ENCODE measurements at regions not wholly inside any gene's neighbourhood (a gene's known extent, or its start where the extent isn't known, plus 50 kb on each side); places are given as distances from the start of the nearest gene placed in this dataset.

DNA sequence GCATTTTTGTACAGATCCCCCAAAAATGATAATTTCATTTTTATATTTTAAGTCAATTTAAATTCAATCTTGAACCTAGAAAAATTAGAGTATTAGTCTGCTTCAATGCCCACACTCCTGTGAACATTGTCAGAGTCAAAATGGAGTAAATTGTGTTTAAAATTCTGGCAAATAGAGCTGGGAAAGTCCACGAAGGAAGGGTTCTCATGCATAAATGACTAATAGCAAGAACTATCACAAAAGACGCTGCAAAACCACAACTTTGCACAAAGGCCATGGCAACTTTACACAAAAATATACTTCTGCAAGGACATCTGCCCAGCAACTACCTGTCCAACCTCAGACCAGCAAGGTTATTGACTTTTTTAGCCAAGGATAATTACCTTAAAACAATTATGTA is 203.2 kb upstream of the SMLR1 start:
- Histone ChIP-seq H3K36me3 (ENCODE audit: control insufficient read depth, insufficient read depth, low read length) (no peaks in the 10 kb centered on the region), H3K27me3 (ENCODE audit: control insufficient read depth, insufficient read depth, low read length) (no peaks in the 10 kb centered on the region), H3K4me3 (ENCODE audit: low read depth, low read length) (no peak overlapping the region)
- no peak for DNase-seq (ENCODE audit: low read depth)
- POLR2A ChIA-PET, result no interaction called here
- CTCF ChIA-PET, result interaction anchor here (0.6 kb wide), 1 partner anchor 194 kb away, joined by 3 read pairs; no protein-coding TSS in a partner anchor
- TF ChIP-seq CTCF (IDR thresholded peaks at IDR 0.05; ENCODE audit: insufficient read depth, low read depth, low read length), result no peak

DNA sequence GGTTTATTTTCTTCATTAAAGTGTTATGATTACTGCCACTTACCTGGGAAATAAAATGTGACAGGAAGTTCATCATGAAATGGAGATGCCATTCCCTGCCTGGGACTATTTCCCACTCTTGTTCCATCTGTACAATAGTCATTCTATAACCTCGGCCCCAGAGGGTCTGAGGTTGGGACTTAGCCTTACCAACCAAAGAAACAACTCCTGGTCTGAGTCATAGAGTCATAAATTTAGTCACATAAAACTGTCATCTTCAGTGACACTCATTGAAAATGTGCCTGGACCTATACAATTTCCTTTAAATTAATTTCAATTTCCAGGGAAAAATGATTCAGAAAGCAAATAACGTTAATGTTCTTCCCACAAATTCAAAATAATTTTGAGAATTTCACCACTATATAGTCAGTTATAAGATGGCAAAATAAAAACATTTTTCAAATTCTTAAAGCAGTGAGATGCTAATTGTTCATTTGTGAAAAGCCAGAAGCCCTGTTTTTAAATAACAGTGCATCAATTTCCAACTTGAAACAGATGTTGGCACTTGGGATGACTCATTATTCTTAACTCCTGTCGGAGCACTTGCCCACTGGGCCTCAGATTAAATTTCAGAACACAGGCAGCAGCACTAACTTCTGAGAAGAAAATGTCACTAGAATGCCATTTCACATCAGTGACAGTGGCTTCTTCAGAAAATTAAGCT is 201.2 kb upstream of the SMLR1 start:
- TF ChIP-seq CTCF (IDR thresholded peaks at IDR 0.05; ENCODE audit: insufficient read depth, low read depth, low read length), result no peak
- no peaks in the 10 kb centered on the region for H3K27me3 ChIP-seq (ENCODE audit: control insufficient read depth, insufficient read depth, low read length)
- H3K4me3 ChIP-seq (ENCODE audit: low read depth, low read length), result no peak overlapping the region
- H3K36me3 ChIP-seq (ENCODE audit: control insufficient read depth, insufficient read depth, low read length), result no peaks in the 10 kb centered on the region
- ChIA-PET CTCF (no interaction called here), POLR2A (no interaction called here)
- DNase-seq (ENCODE audit: low read depth), result peak; percentile 41

- POLR2A ChIA-PET, result no interaction called here
- no peaks in the 10 kb centered on the region for H3K36me3 ChIP-seq (ENCODE audit: control insufficient read depth, insufficient read depth, low read length)
- DNase-seq (ENCODE audit: low read depth), result no peak
- no peak for TF ChIP-seq CTCF (IDR thresholded peaks at IDR 0.05; ENCODE audit: insufficient read depth, low read depth, low read length)
- no peak overlapping the region for H3K4me3 ChIP-seq (ENCODE audit: low read depth, low read length)
- no peaks in the 10 kb centered on the region for H3K27me3 ChIP-seq (ENCODE audit: control insufficient read depth, insufficient read depth, low read length)
- CTCF ChIA-PET, result no interaction called here
These were observed 198.3 kb upstream of the SMLR1 start for GRCh38 chr6:130628862-130629261.

- CTCF ChIA-PET, result interaction anchor here (0.8 kb wide), 1 partner anchor 19 kb away, joined by 3 read pairs; no protein-coding TSS in a partner anchor
- H3K27me3 ChIP-seq (ENCODE audit: control insufficient read depth, insufficient read depth, low read length), result no peaks in the 10 kb centered on the region
- TF ChIP-seq CTCF (IDR thresholded peaks at IDR 0.05; ENCODE audit: insufficient read depth, low read depth, low read length), result no peak
- DNase-seq (ENCODE audit: low read depth), result no peak
- POLR2A ChIA-PET, result no interaction called here
- no peak overlapping the region for H3K4me3 ChIP-seq (ENCODE audit: low read depth, low read length)
- no peaks in the 10 kb centered on the region for H3K36me3 ChIP-seq (ENCODE audit: control insufficient read depth, insufficient read depth, low read length)
These were observed 197.6 kb upstream of the SMLR1 start for GRCh38 chr6:130629640-130630039.

DNA sequence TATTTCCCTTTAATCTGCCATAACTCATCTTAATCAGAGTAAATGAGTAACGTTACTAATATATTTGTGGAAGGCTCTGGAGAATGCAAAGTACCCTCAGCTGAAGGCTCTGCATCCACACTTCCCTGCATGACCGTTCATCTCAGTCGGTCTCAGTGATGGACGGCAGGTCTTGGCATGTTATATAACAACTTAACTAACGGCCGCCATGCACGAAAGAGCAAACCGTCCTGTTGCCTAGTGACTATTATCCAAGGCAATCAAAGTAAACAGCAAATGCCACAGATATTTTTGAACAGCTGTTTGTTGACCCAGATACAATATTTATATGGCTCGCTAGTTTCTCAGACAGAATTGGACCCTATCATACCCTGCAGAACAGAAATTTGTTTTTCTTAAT is 194.9 kb upstream of the SMLR1 start:
- ChIA-PET POLR2A (no interaction called here), CTCF (no interaction called here)
- DNase-seq (ENCODE audit: low read depth), result no peak
- no peaks in the 10 kb centered on the region for H3K27me3 ChIP-seq (ENCODE audit: control insufficient read depth, insufficient read depth, low read length)
- TF ChIP-seq CTCF (IDR thresholded peaks at IDR 0.05; ENCODE audit: insufficient read depth, low read depth, low read length), result no peak
- H3K4me3 ChIP-seq (ENCODE audit: low read depth, low read length), result no peak overlapping the region
- no peaks in the 10 kb centered on the region for H3K36me3 ChIP-seq (ENCODE audit: control insufficient read depth, insufficient read depth, low read length)

Data from BJ (cell line).